HCT116 (cell line): ENCODE measurements at regions not wholly inside any gene's neighbourhood (a gene's known extent, or its start where the extent isn't known, plus 50 kb on each side); places are given as distances from the start of the nearest gene placed in this dataset.

ENCODE experiments used
- CTCF ChIP-seq, 3 experiments: fragments of 200-600 bp in 1 of 3; sonication (generic) in 1 of 3; IDR thresholded peaks in 2 of 3; conservative IDR thresholded peaks in 1 of 3; 2 replicates each; pipeline ENCODE4 v1.5.1; 2012 to 2017; ENCODE audit warnings: low read depth in 2 of 3, low read length in 2 of 3, antibody characterized with exemption in 1 of 3, borderline replicate concordance in 1 of 3, control low read depth in 1 of 3, mild to moderate bottlenecking in 1 of 3, mixed read lengths in 1 of 3, mixed run types in 1 of 3, moderate library complexity in 1 of 3; ENCODE audit not compliant: insufficient read depth in 1 of 3
- TCF7L2 ChIP-seq: IDR thresholded peaks from 2 replicates; pipeline ENCODE4 v1.7.0; 2011; ENCODE audit warnings: borderline replicate concordance, inconsistent platforms; ENCODE audit not compliant: insufficient read depth, insufficient read length; ENCODE audit errors: extremely low read depth

- TF ChIP-seq CTCF (IDR thresholded peaks at IDR 0.05 in 2 of 3, conservative IDR thresholded peaks at IDR 0.05 in 1 of 3; ENCODE audit: borderline replicate concordance in 1 of 3, insufficient read depth in 1 of 3, low read depth in 2 of 3, low read length in 2 of 3) (no peak), TCF7L2 (no peak)
Observed at GRCh38 chr9:117815315-117815714, 111.1 kb downstream of the TLR4 start.
